Activated naive CD4-positive, alpha-beta T cell treated with Interleukin-2 at 50 U/mL for 16 hours (primary cell): ENCODE measurements at regions not wholly inside any gene's neighbourhood (a gene's known extent, or its start where the extent isn't known, plus 50 kb on each side); places are given as distances from the start of the nearest gene placed in this dataset.

Experiments used
- DNase-seq: peaks from one replicate; pipeline ENCODE4 v3.0.0-alpha.2; 2020

DNA sequence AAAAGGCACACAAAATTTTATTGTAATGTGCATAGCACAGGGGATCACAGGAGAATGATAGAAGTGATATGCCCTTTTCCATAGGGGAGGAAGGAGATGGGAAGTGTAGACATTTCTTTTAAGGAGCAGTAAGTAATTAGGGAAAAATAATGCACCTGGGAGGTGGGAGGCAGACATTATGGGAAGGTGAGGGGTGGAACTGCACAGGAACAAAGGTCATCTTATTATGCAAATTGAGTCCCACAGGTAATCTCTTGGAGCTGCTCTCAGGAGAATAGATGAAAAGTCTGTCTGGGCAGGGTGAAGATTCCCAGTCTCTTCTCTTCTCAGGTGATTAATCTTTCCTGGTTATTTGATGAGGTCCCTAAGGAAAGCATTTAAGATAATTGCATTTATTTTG is 331.5 kb downstream of the ENC1 start:
- no peak for DNase-seq

DNA sequence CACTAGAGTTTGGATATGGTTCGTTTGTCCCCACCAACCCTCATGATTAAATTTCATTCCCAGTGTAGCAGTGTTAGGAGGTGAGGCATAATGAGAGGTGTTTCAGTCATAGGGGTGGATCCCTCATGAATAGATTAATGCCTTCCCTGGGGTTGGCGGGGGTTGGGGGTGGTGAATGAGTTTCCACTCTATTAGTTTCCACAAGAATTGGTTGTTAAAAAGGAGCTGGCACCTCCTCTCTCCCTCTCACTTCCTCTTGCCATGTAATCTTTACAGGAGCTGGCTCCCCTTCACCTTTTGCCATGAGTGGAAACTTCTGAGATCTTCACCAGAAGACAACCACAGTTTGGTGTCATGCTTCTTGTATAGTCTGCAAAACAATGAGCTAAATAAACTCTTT is 333.7 kb downstream of the ENC1 start:
- DNase-seq = no peak

DNA sequence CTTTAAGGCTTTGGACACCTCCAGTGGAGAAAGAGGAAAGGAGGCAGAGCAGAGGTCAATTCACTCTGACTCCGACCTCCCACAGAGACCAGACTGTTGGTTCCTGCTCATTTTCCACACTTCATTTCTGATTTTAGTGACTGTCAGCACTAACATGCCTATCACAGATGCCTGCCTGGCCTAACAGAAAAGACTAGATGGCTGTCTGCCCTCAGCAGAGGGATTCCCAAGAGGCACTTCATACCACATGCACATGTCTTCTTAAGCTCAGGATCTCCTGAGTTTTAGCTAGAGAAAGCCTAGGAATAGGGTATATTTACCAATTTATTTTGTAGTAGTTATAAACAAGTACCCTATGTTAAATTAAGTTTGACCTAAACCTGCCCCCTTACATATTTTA is 336.0 kb downstream of the ENC1 start:
- DNase-seq = no peak

GRCh38 chr5:74303578-74303977 is 336.9 kb downstream of the ENC1 start:
- DNase-seq = no peak

DNA sequence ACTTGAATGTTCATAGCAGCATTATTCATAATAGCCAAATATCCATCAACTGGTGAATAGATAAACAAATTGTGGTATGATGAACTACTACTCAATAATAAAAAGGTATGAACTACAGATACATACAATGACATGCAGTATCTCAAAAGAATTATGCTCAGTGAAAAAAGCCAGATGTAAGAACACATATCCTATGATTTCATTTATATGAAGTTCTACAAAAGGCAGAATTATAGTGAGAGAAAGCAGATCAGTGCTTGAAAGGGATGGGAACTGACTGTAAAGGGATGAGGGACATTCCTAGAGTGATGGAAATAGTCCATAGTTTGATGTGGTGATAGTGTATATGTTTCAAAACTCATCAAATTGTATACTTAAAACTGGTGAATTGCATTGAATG is 339.0 kb downstream of the ENC1 start:
- DNase-seq = no peak

DNA sequence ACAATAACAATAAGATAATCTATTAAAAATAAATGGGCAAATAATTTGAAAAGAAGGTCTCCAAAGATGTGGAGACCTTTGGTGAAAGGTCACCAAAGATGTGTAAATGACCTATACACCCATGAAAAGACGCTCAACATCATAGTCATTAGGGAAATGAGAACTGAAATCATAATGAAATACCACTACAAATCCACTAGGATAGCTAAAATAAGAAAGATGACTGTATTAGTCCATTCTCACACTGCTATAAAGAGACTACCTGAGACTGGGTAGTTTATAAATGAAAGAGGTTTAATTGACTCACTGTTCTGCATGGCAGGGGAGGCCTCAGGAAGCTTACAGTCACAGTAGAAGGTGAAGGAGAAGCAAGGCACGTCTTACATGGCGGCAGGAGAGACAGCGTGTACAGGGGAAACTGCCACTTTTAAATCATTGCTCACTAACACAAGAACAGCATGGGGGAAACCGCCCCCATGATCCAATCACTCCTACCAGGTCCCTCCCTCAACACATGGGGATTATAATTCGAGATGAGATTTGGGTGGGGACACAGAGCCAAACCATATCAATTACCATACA is 339.6 kb downstream of the ENC1 start:
- DNase-seq = no peak

- DNase-seq = no peak
These were observed 340.7 kb downstream of the ENC1 start for GRCh38 chr5:74299833-74300232.

DNA sequence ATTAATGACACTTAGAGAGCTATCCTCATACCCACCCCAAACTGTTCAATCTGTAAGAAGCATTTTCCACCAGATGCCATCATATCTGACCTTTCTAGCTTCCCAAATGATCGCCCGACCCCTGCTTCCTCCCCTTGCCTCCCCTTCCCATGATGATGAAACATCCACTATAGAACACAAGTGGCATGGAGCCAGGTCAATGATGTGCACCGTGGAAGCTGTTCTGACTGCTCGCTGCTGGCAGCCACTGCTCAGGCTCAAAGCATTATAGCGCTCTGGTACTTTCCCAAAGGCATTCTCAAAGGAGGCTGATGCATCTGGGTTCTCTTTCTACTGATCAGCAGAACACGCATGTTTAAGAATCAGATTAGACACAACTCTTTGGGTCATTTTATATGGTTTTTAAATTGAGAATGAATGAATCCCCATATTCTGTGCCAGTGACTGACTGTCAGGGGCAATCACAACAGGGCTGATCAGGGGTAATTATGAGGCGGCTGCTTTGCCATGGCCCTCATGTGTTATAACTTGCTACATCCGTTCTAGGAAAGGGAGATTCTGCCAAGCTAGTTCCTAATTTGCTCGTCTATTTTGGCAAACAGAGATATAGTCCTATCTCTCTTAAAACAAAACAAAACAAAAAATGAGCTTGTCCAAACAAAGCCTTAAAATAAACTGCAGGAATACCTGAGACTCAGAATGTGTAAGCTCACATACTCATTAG is 343.7 kb downstream of the ENC1 start:
- no peak for DNase-seq

GRCh38 chr5:74295676-74296075 is 344.9 kb downstream of the ENC1 start:
- DNase-seq = no peak

DNA sequence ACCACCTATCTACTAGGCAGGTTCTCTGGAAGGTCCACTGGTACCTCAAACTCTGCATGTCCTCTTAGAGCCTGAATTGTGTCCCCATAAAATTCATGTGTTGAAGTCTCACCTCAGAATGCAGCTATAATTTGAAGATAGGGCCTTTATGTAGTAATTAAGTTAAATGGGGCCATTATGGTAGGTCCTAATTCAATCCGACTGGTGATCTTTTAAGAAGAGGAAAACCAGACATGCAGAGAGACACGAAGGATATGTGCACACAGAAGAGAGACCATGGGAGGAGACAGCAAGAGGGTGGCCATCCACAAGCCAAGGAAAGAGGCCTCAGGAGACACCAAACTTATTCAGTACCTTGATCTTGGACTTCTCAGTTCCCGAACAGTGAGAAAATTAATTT is 345.4 kb downstream of the ENC1 start:
- no peak for DNase-seq

DNA sequence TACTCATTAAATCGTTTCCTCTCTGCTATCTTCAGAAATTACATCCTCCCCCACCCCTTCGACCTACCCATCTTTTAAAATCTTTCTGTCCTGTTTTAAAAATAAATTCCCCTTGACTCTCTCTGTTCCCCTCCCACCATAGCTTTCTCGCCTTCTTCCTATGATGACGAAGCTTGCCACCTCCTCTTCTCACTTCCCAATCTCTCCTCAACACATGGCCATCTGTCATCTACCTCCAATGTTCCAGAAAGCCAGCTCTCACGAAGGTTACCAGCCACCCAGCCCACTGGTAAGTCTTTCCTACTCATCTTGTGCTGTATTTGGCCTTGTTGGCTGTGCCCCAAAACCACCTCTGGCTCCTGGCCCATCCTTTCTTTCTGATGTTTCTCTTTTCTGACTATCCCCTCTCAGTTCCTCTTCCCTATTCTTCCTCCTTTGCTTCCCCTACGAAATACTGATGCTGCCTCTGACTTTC is 346.3 kb downstream of the ENC1 start:
- no peak for DNase-seq

- DNase-seq = no peak
These were observed 347.3 kb downstream of the ENC1 start for GRCh38 chr5:74293182-74293581.

DNA sequence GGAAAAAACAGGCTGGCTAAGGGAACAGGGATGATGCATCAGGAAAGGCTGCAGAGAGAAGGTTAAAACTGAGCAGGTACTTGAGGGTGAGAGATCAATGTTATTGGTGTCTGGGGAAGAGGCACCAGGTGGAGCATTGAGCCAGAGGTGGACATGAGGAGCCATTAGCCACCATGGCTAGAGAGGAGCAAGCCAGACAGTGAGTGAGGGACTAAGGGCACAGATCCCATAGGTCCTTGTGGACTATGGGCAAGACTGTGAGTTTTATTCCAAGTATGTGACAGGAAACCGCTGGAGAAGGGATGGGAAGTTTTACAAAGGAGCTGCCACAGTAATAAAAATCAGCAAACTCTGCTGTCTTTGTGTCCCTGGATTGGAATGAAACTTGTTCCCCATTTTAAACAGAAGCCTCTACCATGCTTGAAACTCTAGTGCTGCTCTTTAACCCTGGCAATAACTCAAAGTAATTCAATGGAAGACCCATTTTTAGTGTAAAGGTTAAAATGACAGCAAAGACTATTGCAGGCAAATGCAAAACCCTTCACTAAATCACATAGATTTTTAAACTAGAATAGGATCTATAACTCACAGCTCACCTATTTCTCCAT is 349.8 kb downstream of the ENC1 start:
- no peak for DNase-seq

- no peak for DNase-seq
These were observed 350.8 kb downstream of the ENC1 start for GRCh38 chr5:74289691-74290090.

- DNase-seq = no peak
These were observed 351.3 kb downstream of the ENC1 start for GRCh38 chr5:74289238-74289637.

DNA sequence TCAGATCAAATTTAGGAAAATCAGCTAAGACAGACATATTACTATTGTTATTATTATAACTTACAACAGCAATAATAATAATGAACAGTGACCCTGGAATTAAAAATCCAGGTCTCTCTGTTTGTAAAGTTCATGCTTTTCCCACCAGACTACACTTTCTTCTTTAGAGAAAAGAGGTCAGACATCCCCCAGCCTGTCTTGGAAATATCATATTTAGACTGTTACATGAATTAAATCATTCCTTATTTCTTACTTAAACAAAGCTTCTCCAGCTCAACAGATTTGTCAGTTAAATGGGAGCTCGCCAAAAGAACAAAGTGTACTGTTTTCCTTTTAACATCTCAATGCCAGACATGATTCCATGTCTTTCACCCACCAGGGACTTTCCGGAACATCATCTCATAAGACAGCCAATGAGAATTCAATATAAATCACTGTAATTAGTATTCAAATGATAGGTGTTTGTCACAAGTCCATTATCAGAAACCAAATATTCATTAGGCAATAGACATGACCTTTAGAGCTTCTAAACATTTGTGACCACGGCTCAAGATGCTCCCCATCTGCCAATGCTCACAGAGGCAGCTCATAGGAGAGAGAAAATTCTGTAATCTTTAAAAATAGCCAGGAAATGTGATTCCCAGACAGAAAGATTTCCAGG is 351.9 kb downstream of the ENC1 start:
- DNase-seq = no peak

- DNase-seq = no peak
These were observed 352.5 kb downstream of the ENC1 start for GRCh38 chr5:74288038-74288437.

DNA sequence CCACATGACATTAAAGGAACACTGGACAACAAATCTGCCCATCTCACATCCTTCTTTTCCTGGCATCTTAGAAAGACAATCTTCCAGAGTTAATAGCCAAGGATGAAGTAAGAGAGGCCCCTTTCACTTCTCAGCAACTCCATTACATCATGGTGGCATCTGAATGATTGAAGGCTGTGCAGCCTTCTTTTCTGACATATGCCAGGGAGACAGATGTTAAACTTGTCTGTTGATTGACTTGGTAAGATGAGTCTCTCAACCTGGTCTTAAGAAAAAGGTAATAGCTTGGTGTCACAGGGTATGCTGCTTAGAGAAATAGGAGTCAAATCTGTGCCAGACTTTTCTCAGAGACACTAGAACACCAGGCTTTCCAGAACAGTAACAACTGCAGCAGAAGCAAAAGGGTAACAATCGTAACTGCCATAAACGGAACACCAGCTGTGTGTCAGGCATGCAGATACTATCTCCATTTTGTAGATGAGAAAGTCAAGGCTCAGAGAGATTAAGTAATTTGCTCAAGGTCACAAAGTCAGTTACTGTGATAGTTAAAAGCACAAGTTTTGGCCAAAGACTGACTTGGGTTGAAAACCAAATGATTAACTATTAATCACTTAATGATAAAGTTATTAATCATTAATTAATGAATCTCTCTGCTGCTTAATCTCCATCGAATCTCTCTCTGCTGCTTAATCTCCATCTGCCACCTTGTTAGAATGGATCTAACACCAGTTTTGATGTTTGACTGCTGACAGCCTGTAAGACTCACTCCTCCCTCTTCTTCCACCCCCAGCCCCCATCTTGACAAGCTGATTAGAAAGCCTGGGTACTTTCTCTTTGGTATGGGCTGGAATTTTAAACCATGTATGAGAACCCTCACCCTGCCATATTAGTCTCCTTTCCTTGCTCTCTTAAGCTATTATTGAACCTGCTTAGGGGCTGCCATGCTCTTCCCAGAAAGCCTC is 353.5 kb downstream of the ENC1 start:
- no peak for DNase-seq

DNA sequence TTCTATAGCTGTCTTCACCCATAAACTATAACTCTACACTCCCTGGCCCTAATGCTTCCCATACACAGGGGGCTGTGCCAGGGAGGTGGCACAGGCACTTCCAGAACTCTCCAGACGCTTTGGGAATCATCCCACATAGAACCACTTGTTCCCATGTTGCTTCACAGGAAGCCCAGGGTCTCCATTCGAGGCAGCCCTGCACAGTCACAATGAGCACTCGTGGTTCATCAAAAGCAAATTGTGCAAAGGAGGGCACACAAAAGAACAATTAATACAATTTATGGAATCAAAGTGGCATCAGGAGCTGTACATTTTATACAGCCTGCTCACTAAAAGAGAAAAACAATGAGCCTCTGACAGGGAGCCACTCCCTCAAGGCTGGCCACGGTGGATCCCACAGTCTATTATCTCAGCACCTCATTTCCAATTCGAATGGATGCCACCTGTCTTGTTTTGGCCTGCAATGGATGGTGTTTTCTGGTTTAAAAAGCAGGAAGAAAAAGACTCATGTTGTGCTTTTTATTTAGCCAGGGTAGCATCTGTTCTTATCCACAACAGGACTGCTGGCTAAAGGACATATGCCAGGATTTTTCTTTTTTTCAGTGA is 354.8 kb downstream of the ENC1 start:
- DNase-seq = no peak

DNA sequence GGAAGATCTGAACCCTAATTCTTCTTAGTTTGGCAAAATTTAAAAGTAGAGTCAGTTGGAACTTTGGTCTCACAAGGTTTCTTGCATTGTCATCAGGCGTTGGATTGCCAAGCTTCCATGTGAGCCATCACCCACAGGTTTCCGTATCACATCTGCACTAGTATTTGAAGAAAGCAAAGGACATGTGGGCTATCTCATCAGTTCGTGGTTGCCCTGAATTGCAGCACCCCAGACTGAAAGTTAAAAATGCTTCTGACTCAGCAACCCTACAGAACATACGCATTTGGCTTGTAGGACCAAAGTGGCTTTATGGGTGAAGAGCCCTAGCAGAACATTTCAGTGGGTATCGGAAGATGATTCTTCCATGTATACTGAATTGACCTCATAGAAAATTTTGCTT is 358.0 kb downstream of the ENC1 start:
- no peak for DNase-seq

DNA sequence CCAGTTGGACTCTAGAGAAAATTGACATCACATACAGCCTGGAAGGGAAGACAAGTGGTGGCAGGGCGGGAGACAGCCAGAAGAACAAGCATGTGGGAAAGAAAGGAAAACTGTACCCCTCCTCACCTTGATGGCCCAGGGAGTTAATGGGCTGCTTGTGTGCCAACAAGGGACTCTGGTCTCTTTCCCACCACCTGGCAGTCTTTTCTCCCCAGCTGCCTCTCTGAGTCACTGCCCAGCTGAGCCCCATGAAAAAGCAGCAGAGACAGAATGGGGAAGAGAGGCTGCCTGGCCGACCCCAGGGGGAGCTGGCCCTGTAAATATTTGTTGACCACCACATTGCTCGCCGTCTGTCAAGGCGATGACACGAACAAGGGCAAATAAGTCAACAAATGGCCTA is 359.4 kb downstream of the ENC1 start:
- no peak for DNase-seq

- DNase-seq = no peak
These were observed 360.2 kb downstream of the ENC1 start for GRCh38 chr5:74280306-74280705.
